ENCODE measurements at regions not wholly inside any gene's neighbourhood (a gene's known extent, or its start where the extent isn't known, plus 50 kb on each side); places are given as distances from the start of the nearest gene placed in this dataset.

- no peak for TF ChIP-seq TARDBP (IDR thresholded peaks at IDR 0.05)
- no peak for TF ChIP-seq BHLHE40 (IDR thresholded peaks at IDR 0.05; ENCODE audit: borderline replicate concordance)
- no peak for TF ChIP-seq FOXA1 (IDR thresholded peaks at IDR 0.05)
- TF ChIP-seq SUZ12 (IDR thresholded peaks at IDR 0.05), result no peak
- TF ChIP-seq ELF4 (IDR thresholded peaks at IDR 0.05), result no peak
- no peak for TF ChIP-seq LEF1 (IDR thresholded peaks at IDR 0.05; ENCODE audit: borderline replicate concordance)
- no peak for TF ChIP-seq SP1 (IDR thresholded peaks at IDR 0.05)
- TF ChIP-seq PKNOX1 (IDR thresholded peaks at IDR 0.05), result no peak
Measured at GRCh38 chr2:168327328-168327727, 79.9 kb upstream of the STK39 start.

Data from HEK293T (cell line).